Endothelial cell of umbilical vein (primary cell): ENCODE measurements at regions not wholly inside any gene's neighbourhood (a gene's known extent, or its start where the extent isn't known, plus 50 kb on each side); places are given as distances from the start of the nearest gene placed in this dataset.

Experiments used
- BruUV-seq: library from RNA; stranded (reverse); fragments of 400-500 nt; replicated peaks from 2 replicates; lab custom pipeline; 2021; lab: Mats Ljungman, UMichigan
- CTCF ChIA-PET: fragments of 300-600, 350-600 bp; sonication (Branson Sonifier 250); formaldehyde crosslinking; loops from one replicate; lab custom pipeline; 2021; ENCODE audit warnings: antibody characterized with exemption, inconsistent platforms; lab: Charles Lee
- POLR2A ChIA-PET: fragments of 300-600, 350-600 bp; sonication (Branson Sonifier 250); formaldehyde crosslinking; loops from one replicate; lab custom pipeline; 2021; ENCODE audit warnings: antibody characterized with exemption, inconsistent platforms; lab: Charles Lee
- DNase-seq: peaks from one replicate; pipeline ENCODE4 v3.0.0-alpha.2; 2011; ENCODE audit warnings: low read depth, low spot score
- FAIRE-seq: peaks from 2 replicates; lab custom pipeline; 2011; peaks lifted over from hg19 to GRCh38; lab: Jason Lieb, UNC
- H2AFZ ChIP-seq: 2 replicates; pipeline ENCODE4 v1.6.0; 2012; ENCODE audit warnings: low read depth, low read length, control low read depth, inconsistent platforms
- H3K27ac ChIP-seq: 2 replicates; pipeline ENCODE4 v1.5.1; 2011; ENCODE audit warnings: low read depth, mild to moderate bottlenecking, control low read depth, low read length, moderate library complexity; ENCODE audit not compliant: insufficient read depth
- H3K27me3 ChIP-seq, 2 experiments: 2 replicates each; pipeline versions ENCODE4 v1.6.0 to v1.6.1; 2011; ENCODE audit warnings: low read length in 2 of 2, mixed read lengths in 1 of 2; ENCODE audit not compliant: control insufficient read depth in 2 of 2, insufficient read depth in 2 of 2
- H3K36me3 ChIP-seq, 2 experiments: 2 replicates in 1 of 2; 3 replicates in 1 of 2; pipeline ENCODE4 v1.5.1; 2011; ENCODE audit warnings: low read length in 2 of 2, mild to moderate bottlenecking in 1 of 2, moderate library complexity in 1 of 2; ENCODE audit not compliant: control insufficient read depth in 2 of 2, insufficient read depth in 2 of 2; ENCODE audit errors: extremely low read depth in 1 of 2
- H3K4me1 ChIP-seq: 3 replicates; pipeline ENCODE4 v1.5.1; 2011; ENCODE audit warnings: mild to moderate bottlenecking, low read length; ENCODE audit not compliant: control insufficient read depth, insufficient read depth; ENCODE audit errors: extremely low read depth
- H3K4me2 ChIP-seq: 2 replicates; pipeline ENCODE4 v1.6.1; 2011; ENCODE audit warnings: low read length, control low read depth, mixed read lengths; ENCODE audit not compliant: insufficient read depth
- H3K4me3 ChIP-seq, 3 experiments: fragments of 200-600 bp in 1 of 3; sonication (generic), shearing (Covaris generic) in 1 of 3; replicated peaks in 1 of 3; 2 replicates each; pipeline ENCODE4 v1.5.1; 2011 to 2016; ENCODE audit warnings: control low read depth in 3 of 3, low read length in 3 of 3, mild to moderate bottlenecking in 2 of 3, inconsistent platforms in 1 of 3, low read depth in 1 of 3, moderate library complexity in 1 of 3; ENCODE audit not compliant: insufficient read depth in 1 of 3
- H3K79me2 ChIP-seq: 2 replicates; pipeline ENCODE4 v1.6.0; 2012; ENCODE audit warnings: low read length, inconsistent platforms; ENCODE audit not compliant: control insufficient read depth, insufficient read depth
- H3K9ac ChIP-seq: replicated peaks from 2 replicates; pipeline ENCODE3; 2011; ENCODE audit warnings: low read length, control low read depth; ENCODE audit not compliant: insufficient read depth; ENCODE audit errors: extremely low read depth
- H3K9me1 ChIP-seq: replicated peaks from 3 replicates; pipeline ENCODE4 v1.6.0; 2011; ENCODE audit warnings: mild to moderate bottlenecking, low read length; ENCODE audit not compliant: control insufficient read depth, insufficient read depth; ENCODE audit errors: extremely low read depth
- H3K9me3 ChIP-seq: replicated peaks from 2 replicates; pipeline ENCODE4 v1.5.1; 2012; ENCODE audit warnings: low read length, inconsistent platforms; ENCODE audit not compliant: control insufficient read depth, insufficient read depth
- H4K20me1 ChIP-seq: replicated peaks from 2 replicates; pipeline ENCODE3; 2011; ENCODE audit warnings: mild to moderate bottlenecking, low read length; ENCODE audit not compliant: control insufficient read depth, insufficient read depth; ENCODE audit errors: extremely low read depth
- EZH2 ChIP-seq: IDR thresholded peaks from 2 replicates; pipeline ENCODE4 v1.6.1; 2012; ENCODE audit warnings: borderline replicate concordance, low read depth, mild to moderate bottlenecking, moderate library complexity, low read length, inconsistent platforms; ENCODE audit not compliant: severe bottlenecking
- FOS ChIP-seq: IDR thresholded peaks from 2 replicates; pipeline ENCODE4 v1.6.1; 2011; ENCODE audit warnings: mild to moderate bottlenecking, low read length, moderate library complexity, borderline replicate concordance; ENCODE audit not compliant: insufficient read depth
- GATA2 ChIP-seq: IDR thresholded peaks from 2 replicates; pipeline ENCODE4 v1.7.0; 2011; ENCODE audit warnings: low read depth, mild to moderate bottlenecking, moderate library complexity, mixed read lengths, low read length; ENCODE audit not compliant: insufficient read length, insufficient read depth
- JUN ChIP-seq: IDR thresholded peaks from 2 replicates; pipeline ENCODE4 v1.6.1; 2011; ENCODE audit warnings: borderline replicate concordance, low read depth; ENCODE audit not compliant: insufficient read length, insufficient read depth
- MYC ChIP-seq: IDR thresholded peaks from one replicate; pipeline ENCODE4 v1.6.1; 2011; ENCODE audit warnings: mild to moderate bottlenecking, low read depth, low read length
- POLR2A ChIP-seq: IDR thresholded peaks from 2 replicates; pipeline ENCODE4 v1.6.1; 2012; ENCODE audit warnings: low read depth, mild to moderate bottlenecking, control low read depth, low read length
- POLR2AphosphoS5 ChIP-seq: IDR thresholded peaks from 2 replicates; pipeline ENCODE4 v1.6.1; 2012; ENCODE audit warnings: low read depth, mild to moderate bottlenecking, control low read depth, low read length, moderate library complexity; ENCODE audit not compliant: insufficient read depth
- dilution Hi-C: fragments of 300-500 bp; cut with MboI; formaldehyde crosslinking; loops from one replicate; pipeline ENCODE4 v1.15.0; 2019; ENCODE audit warnings: low sequenced_read_pairs; ENCODE audit not compliant: extremely low pct_ligation_motif_present
- intact Hi-C: fragments of 100-400 bp; cut with micrococcal nuclease; formaldehyde crosslinking; loops from one replicate; pipeline ENCODE4 v1.10.0; 2022
- TF ChIP-seq, protein P1 (sequence below), 2 donors: IDR thresholded peaks; 1 replicate in 1 of 2; 2 replicates in 1 of 2; pipeline ENCODE4 v1.5.1; 2011; ENCODE audit warnings: low read length in 2 of 2, mild to moderate bottlenecking in 2 of 2, moderate library complexity in 2 of 2, control low read depth in 1 of 2, inconsistent platforms in 1 of 2, low read depth in 1 of 2; ENCODE audit not compliant: insufficient read depth in 1 of 2; ENCODE audit errors: extremely low read depth in 1 of 2
- TF ChIP-seq, protein P2 (sequence below): IDR thresholded peaks from 2 replicates; pipeline ENCODE4 v1.6.1; 2011; ENCODE audit not compliant: insufficient read depth, insufficient read length

DNA sequence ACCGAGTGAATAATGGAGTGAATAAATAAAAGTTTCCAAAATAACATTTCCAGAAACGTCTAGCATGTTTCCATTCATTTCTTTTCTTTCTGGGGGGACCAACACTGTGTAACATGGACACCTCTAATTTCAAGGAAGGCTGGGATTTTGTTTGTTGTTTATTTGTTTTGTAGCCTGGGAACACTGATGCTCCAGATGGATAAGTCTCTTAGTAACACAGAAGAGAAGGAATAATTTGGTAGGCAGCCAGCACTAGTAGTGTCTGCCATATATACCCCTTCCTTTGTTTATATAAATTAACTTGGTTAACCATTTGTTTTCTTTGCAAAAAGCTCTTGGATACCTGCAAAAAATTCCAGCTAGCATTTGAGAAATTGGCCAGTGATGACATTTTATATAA lies 411.4 kb upstream of the DEPDC1 start:
- no peaks in the 10 kb centered on the region for H3K79me2 ChIP-seq
- no peak overlapping the region for H3K27ac ChIP-seq
- no TSS peak for BruUV-seq
- no peak overlapping the region for H3K4me3 ChIP-seq
- ChIA-PET POLR2A (no interaction called here), CTCF (no interaction called here)
- TF ChIP-seq FOS (no peak), GATA2 (no peak), JUN (no peak), POLR2AphosphoS5 (no peak), EZH2 (no peak), POLR2A (no peak), MYC (no peak)
- TF ChIP-seq, protein P1, sequence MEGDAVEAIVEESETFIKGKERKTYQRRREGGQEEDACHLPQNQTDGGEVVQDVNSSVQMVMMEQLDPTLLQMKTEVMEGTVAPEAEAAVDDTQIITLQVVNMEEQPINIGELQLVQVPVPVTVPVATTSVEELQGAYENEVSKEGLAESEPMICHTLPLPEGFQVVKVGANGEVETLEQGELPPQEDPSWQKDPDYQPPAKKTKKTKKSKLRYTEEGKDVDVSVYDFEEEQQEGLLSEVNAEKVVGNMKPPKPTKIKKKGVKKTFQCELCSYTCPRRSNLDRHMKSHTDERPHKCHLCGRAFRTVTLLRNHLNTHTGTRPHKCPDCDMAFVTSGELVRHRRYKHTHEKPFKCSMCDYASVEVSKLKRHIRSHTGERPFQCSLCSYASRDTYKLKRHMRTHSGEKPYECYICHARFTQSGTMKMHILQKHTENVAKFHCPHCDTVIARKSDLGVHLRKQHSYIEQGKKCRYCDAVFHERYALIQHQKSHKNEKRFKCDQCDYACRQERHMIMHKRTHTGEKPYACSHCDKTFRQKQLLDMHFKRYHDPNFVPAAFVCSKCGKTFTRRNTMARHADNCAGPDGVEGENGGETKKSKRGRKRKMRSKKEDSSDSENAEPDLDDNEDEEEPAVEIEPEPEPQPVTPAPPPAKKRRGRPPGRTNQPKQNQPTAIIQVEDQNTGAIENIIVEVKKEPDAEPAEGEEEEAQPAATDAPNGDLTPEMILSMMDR (IDR thresholded peaks at IDR 0.05; ENCODE audit: extremely low read depth in 1 of 2, insufficient read depth in 1 of 2, low read depth in 1 of 2, low read length in 2 of 2), result no peak
- TF ChIP-seq, protein P2, sequence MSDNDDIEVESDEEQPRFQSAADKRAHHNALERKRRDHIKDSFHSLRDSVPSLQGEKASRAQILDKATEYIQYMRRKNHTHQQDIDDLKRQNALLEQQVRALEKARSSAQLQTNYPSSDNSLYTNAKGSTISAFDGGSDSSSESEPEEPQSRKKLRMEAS, result no peak
- no peaks in the 10 kb centered on the region for H3K9me1 ChIP-seq
- no peaks in the 10 kb centered on the region for H3K9me3 ChIP-seq
- intact Hi-C loops (no loop called here), dilution Hi-C loops (no loop called here)
- FAIRE-seq (no peak), DNase-seq (no peak)
- no peaks in the 10 kb centered on the region for H4K20me1 ChIP-seq
- no peak overlapping the region for H2AFZ ChIP-seq
- H3K9ac ChIP-seq, result no peak overlapping the region
- no peak overlapping the region for H3K4me2 ChIP-seq
- H3K4me1 ChIP-seq, result no peaks in the 10 kb centered on the region
- no peaks in the 10 kb centered on the region for H3K36me3 ChIP-seq
- H3K27me3 ChIP-seq, result no peaks in the 10 kb centered on the region
